HG03378 (cell line): ENCODE measurements at regions not wholly inside any gene's neighbourhood (a gene's known extent, or its start where the extent isn't known, plus 50 kb on each side); places are given as distances from the start of the nearest gene placed in this dataset.

Source experiments
- ATAC-seq: cut with Tn5 transposase; IDR thresholded peaks from one replicate; pipeline ENCODE4 v1.9.1; 2021; ENCODE audit warnings: mild to moderate bottlenecking, moderate library complexity; ENCODE audit not compliant: unreplicated experiment

- no peak for ATAC-seq
Observed at GRCh38 chr5:82416512-82416911, 138.4 kb upstream of the RPS23 start.

- ATAC-seq = no peak
Observed at GRCh38 chr5:82414041-82414388, 135.9 kb upstream of the RPS23 start.

- ATAC-seq = no peak
Observed at GRCh38 chr5:82413302-82414040, 135.3 kb upstream of the RPS23 start.

- no peak for ATAC-seq
Observed at GRCh38 chr5:82408033-82408432, 129.9 kb upstream of the RPS23 start.

GRCh38 chr5:82406205-82406773, 128.1 kb upstream of the RPS23 start:
- ATAC-seq = no peak

- no peak for ATAC-seq
Observed at GRCh38 chr5:82405618-82406204, 127.6 kb upstream of the RPS23 start.

- no peak for ATAC-seq
Observed at GRCh38 chr5:82405161-82405560, 127.0 kb upstream of the RPS23 start.

GRCh38 chr5:82404382-82404945, 126.3 kb upstream of the RPS23 start:
- no peak for ATAC-seq

GRCh38 chr5:82403724-82404123, 125.6 kb upstream of the RPS23 start:
- no peak for ATAC-seq

- ATAC-seq = no peak
Observed at GRCh38 chr5:82403026-82403425, 124.9 kb upstream of the RPS23 start.

- no peak for ATAC-seq
Observed at GRCh38 chr5:82399111-82399510, 121.0 kb upstream of the RPS23 start.

- ATAC-seq = no peak
Observed at GRCh38 chr5:82397741-82398320, 119.7 kb upstream of the RPS23 start.

GRCh38 chr5:82396871-82397514, 118.8 kb upstream of the RPS23 start:
- ATAC-seq = no peak

- no peak for ATAC-seq
Observed at GRCh38 chr5:82396396-82396795, 118.2 kb upstream of the RPS23 start.

- ATAC-seq = no peak
Observed at GRCh38 chr5:82393951-82394350, 115.8 kb upstream of the RPS23 start.

- no peak for ATAC-seq
Observed at GRCh38 chr5:82390088-82390487, 111.9 kb upstream of the RPS23 start.

- no peak for ATAC-seq
Observed at GRCh38 chr5:82389347-82389746, 111.2 kb upstream of the RPS23 start.

GRCh38 chr5:82388181-82388580, 110.0 kb upstream of the RPS23 start:
- no peak for ATAC-seq

GRCh38 chr5:82387819-82388166, 109.6 kb upstream of the RPS23 start:
- no peak for ATAC-seq

- no peak for ATAC-seq
Observed at GRCh38 chr5:82387001-82387818, 109.1 kb upstream of the RPS23 start.

- no peak for ATAC-seq
Observed at GRCh38 chr5:82386576-82386975, 108.4 kb upstream of the RPS23 start.
